ENCODE measurements at regions not wholly inside any gene's neighbourhood (a gene's known extent, or its start where the extent isn't known, plus 50 kb on each side); places are given as distances from the start of the nearest gene placed in this dataset.

DNA sequence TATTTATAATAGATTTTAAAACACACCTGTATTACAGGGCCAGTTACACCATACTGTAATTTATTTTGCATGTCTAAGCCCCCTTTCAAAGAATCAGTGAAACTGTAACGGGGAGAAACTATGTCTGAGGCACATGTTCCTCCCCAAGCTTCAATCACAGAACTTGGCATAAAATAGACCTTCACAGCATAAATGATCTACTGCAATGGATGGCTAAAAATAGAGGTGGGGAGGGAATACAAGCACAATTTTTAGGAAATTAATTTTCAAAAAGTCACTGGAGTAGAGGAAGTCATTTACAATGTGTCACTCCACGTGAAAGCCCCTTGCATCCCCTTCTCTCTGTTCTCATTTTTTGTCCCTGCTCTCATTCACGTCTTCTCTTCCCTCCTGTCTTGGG is 385.2 kb downstream of the TNS3 start:
- TF ChIP-seq POLR2AphosphoS5 (IDR thresholded peaks at IDR 0.05; ENCODE audit: low read depth, low read length) (no peak), POLR2A (IDR thresholded peaks at IDR 0.05; ENCODE audit: control extremely low read depth in 1 of 2, low read depth in 2 of 2, low read length in 2 of 2) (no peak), JUND (IDR thresholded peaks at IDR 0.05; ENCODE audit: low read length) (no peak), CTCF (IDR thresholded peaks at IDR 0.05; ENCODE audit: control extremely low read depth in 1 of 3, insufficient read depth in 1 of 3, low read depth in 1 of 3, low read length in 3 of 3) (no peak)

Measured in H1 (cell line).